DOHH2 (cell line): ENCODE measurements at regions not wholly inside any gene's neighbourhood (a gene's known extent, or its start where the extent isn't known, plus 50 kb on each side); places are given as distances from the start of the nearest gene placed in this dataset.

Experiments
- CTCF ChIP-seq: fragments of 200-600 bp; sonication (generic); IDR thresholded peaks from one replicate; pipeline ENCODE4 v1.5.1; 2014; ENCODE audit warnings: antibody characterized with exemption, mild to moderate bottlenecking, low read depth, low read length; ENCODE audit not compliant: poor library complexity, severe bottlenecking
- EZH2phosphoT487 ChIP-seq: fragments of 200-600 bp; sonication (generic); IDR thresholded peaks from 2 replicates; pipeline ENCODE4 v1.6.1; 2017; ENCODE audit warnings: borderline replicate concordance, mild to moderate bottlenecking, antibody characterized with exemption, low read length, moderate library complexity, mixed read lengths

- TF ChIP-seq CTCF, result no peak
- no peak for TF ChIP-seq EZH2phosphoT487
Observed at GRCh38 chr17:69815406-69815805, 259.6 kb upstream of the KCNJ16 start.
